ENCODE measurements at regions not wholly inside any gene's neighbourhood (a gene's known extent, or its start where the extent isn't known, plus 50 kb on each side); places are given as distances from the start of the nearest gene placed in this dataset.

GRCh38 chr11:119474682-119475596, 52.0 kb upstream of the THY1 start:
- TF ChIP-seq, protein P1, sequence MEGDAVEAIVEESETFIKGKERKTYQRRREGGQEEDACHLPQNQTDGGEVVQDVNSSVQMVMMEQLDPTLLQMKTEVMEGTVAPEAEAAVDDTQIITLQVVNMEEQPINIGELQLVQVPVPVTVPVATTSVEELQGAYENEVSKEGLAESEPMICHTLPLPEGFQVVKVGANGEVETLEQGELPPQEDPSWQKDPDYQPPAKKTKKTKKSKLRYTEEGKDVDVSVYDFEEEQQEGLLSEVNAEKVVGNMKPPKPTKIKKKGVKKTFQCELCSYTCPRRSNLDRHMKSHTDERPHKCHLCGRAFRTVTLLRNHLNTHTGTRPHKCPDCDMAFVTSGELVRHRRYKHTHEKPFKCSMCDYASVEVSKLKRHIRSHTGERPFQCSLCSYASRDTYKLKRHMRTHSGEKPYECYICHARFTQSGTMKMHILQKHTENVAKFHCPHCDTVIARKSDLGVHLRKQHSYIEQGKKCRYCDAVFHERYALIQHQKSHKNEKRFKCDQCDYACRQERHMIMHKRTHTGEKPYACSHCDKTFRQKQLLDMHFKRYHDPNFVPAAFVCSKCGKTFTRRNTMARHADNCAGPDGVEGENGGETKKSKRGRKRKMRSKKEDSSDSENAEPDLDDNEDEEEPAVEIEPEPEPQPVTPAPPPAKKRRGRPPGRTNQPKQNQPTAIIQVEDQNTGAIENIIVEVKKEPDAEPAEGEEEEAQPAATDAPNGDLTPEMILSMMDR (conservative IDR thresholded peaks at IDR 0.05 in 1 of 2, IDR thresholded peaks at IDR 0.05 in 1 of 2; ENCODE audit: low read depth in 1 of 2, low read length in 2 of 2): peak; percentile 98 to 99
- no peak for TF ChIP-seq EZH2 (IDR thresholded peaks at IDR 0.05; ENCODE audit: low read length, missing control alignments)

Data from fibroblast of lung (primary cell).